CD4-positive, alpha-beta T cell (primary cell): ENCODE measurements at regions not wholly inside any gene's neighbourhood (a gene's known extent, or its start where the extent isn't known, plus 50 kb on each side); places are given as distances from the start of the nearest gene placed in this dataset.

Source experiments
- ATAC-seq: fragments of 200-7000 bp; cut with Tn5 transposase; one replicate; pipeline ENCODE4 v1.10.0; 2022; ENCODE audit warnings: mild to moderate bottlenecking; ENCODE audit not compliant: poor library complexity
- CTCF ChIA-PET: fragments of 350-600 bp; sonication (Branson Sonifier 250); formaldehyde crosslinking; loops from one replicate; lab custom pipeline; 2021; ENCODE audit warnings: antibody characterized with exemption, inconsistent platforms; lab: Charles Lee
- POLR2A ChIA-PET: fragments of 350-600 bp; sonication (Branson Sonifier 250); formaldehyde crosslinking; loops from one replicate; lab custom pipeline; 2021; ENCODE audit warnings: antibody characterized with exemption, inconsistent platforms; lab: Charles Lee
- DNase-seq, 14 experiments: peaks; one replicate each; pipeline ENCODE4 v3.0.0-alpha.2; 2013 to 2020; ENCODE audit warnings: mixed read lengths in 2 of 14
- H3K27ac ChIP-seq, 2 donors: one replicate each; pipeline versions ENCODE4 v1.5.1 to v1.7.0; 2013; ENCODE audit warnings: low read length in 2 of 2, low read depth in 1 of 2, mild to moderate bottlenecking in 1 of 2
- H3K27me3 ChIP-seq, 2 experiments: 1 replicate in 1 of 2; 2 replicates in 1 of 2; pipeline versions ENCODE4 v1.6.1 to v1.7.0; 2013; ENCODE audit warnings: low read length in 2 of 2, control low read depth in 1 of 2, mild to moderate bottlenecking in 1 of 2, moderate library complexity in 1 of 2; ENCODE audit not compliant: insufficient read depth in 2 of 2, control insufficient read depth in 1 of 2
- H3K36me3 ChIP-seq: one replicate; pipeline ENCODE4 v1.6.1; 2013; ENCODE audit warnings: low read length, control low read depth; ENCODE audit not compliant: insufficient read depth
- H3K4me1 ChIP-seq: one replicate; pipeline ENCODE4 v1.6.1; 2013; ENCODE audit warnings: low read length, control low read depth; ENCODE audit not compliant: insufficient read depth
- H3K4me3 ChIP-seq: one replicate; pipeline ENCODE4 v1.5.1; 2013; ENCODE audit warnings: mild to moderate bottlenecking, low read length, moderate library complexity
- H3K9me3 ChIP-seq, 2 experiments: 1 replicate in 1 of 2; 2 replicates in 1 of 2; pipeline versions ENCODE4 v1.6.1 to v1.7.0; 2013; ENCODE audit warnings: low read length in 2 of 2, mild to moderate bottlenecking in 2 of 2, control low read depth in 1 of 2, moderate library complexity in 1 of 2; ENCODE audit not compliant: control insufficient read depth in 1 of 2, insufficient read depth in 1 of 2
- H3K27ac Mint-ChIP-seq: one replicate; pipeline ENCODE4 v1.8.0; 2020; ENCODE audit warnings: mixed read lengths
- H3K27me3 Mint-ChIP-seq: one replicate; pipeline ENCODE4 v1.8.0; 2021; ENCODE audit warnings: mixed read lengths
- H3K36me3 Mint-ChIP-seq: one replicate; pipeline ENCODE4 v1.8.0; 2021; ENCODE audit warnings: low read depth, mixed read lengths
- H3K4me1 Mint-ChIP-seq: one replicate; pipeline ENCODE4 v1.8.0; 2021; ENCODE audit warnings: low read depth, mixed read lengths
- H3K4me3 Mint-ChIP-seq: one replicate; pipeline ENCODE4 v1.8.0; 2020; ENCODE audit warnings: mild to moderate bottlenecking, mixed read lengths
- H3K9me3 Mint-ChIP-seq: one replicate; pipeline ENCODE4 v1.8.0; 2020; ENCODE audit warnings: mixed read lengths
- intact Hi-C, 2 experiments: fragments of 100-400 bp; cut with DNase I in 1 of 2; cut with micrococcal nuclease in 1 of 2; formaldehyde crosslinking; loops; one replicate each; pipeline versions ENCODE4 v1.15.1 to v1.9.0; 2023 to 2025; cut with DNase I, micrococcal nuclease
- TF ChIP-seq, protein P1 (sequence below): fragments of 200-600 bp; IDR thresholded peaks from one replicate; pipeline ENCODE4 v1.8.0; 2022; ENCODE audit warnings: antibody characterized with exemption, mild to moderate bottlenecking

GRCh38 chr5:72646246-72646866 lies 139.1 kb upstream of the ZNF366 start:
- Mint-ChIP-seq H3K4me3 (no peak overlapping the region), H3K36me3 (no peaks in the 10 kb centered on the region), H3K9me3 (no peaks in the 10 kb centered on the region), H3K4me1 (no peaks in the 10 kb centered on the region), H3K27me3 (peaks cover 17% of the 10 kb centered on the region), H3K27ac (no peak overlapping the region)
- no peak overlapping the region for H3K4me3 ChIP-seq
- no peaks in the 10 kb centered on the region for H3K36me3 ChIP-seq
- H3K27me3 ChIP-seq: peaks cover 0 to under 1% of the 10 kb centered on the region in 2 experiments
- no peaks in the 10 kb centered on the region for H3K4me1 ChIP-seq
- TF ChIP-seq, protein P1, sequence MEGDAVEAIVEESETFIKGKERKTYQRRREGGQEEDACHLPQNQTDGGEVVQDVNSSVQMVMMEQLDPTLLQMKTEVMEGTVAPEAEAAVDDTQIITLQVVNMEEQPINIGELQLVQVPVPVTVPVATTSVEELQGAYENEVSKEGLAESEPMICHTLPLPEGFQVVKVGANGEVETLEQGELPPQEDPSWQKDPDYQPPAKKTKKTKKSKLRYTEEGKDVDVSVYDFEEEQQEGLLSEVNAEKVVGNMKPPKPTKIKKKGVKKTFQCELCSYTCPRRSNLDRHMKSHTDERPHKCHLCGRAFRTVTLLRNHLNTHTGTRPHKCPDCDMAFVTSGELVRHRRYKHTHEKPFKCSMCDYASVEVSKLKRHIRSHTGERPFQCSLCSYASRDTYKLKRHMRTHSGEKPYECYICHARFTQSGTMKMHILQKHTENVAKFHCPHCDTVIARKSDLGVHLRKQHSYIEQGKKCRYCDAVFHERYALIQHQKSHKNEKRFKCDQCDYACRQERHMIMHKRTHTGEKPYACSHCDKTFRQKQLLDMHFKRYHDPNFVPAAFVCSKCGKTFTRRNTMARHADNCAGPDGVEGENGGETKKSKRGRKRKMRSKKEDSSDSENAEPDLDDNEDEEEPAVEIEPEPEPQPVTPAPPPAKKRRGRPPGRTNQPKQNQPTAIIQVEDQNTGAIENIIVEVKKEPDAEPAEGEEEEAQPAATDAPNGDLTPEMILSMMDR: no peak
- intact Hi-C loops: no loop called here
- H3K9me3 ChIP-seq: no peaks in the 10 kb centered on the region
- ATAC-seq (no peak), DNase-seq (no peak)
- POLR2A ChIA-PET: no interaction called here
- CTCF ChIA-PET: no interaction called here
- no peak overlapping the region for H3K27ac ChIP-seq

- H3K4me1 Mint-ChIP-seq: no peaks in the 10 kb centered on the region
- H3K36me3 Mint-ChIP-seq: no peaks in the 10 kb centered on the region
- ATAC-seq (no peak), DNase-seq (no peak)
- ChIA-PET CTCF (no interaction called here), POLR2A (no interaction called here)
- peaks cover 6% of the 10 kb centered on the region for H3K27me3 Mint-ChIP-seq
- no peaks in the 10 kb centered on the region for H3K9me3 Mint-ChIP-seq
- Histone ChIP-seq H3K36me3 (no peaks in the 10 kb centered on the region), H3K4me3 (no peak overlapping the region), H3K9me3 (no peaks in the 10 kb centered on the region), H3K4me1 (no peaks in the 10 kb centered on the region), H3K27ac (no peak overlapping the region), H3K27me3 (no peaks in the 10 kb centered on the region)
- intact Hi-C loops: no loop called here
- H3K27ac Mint-ChIP-seq: no peak overlapping the region
- TF ChIP-seq, protein P1: no peak
- H3K4me3 Mint-ChIP-seq: no peak overlapping the region
Observed at GRCh38 chr5:72645064-72645846, 138.0 kb upstream of the ZNF366 start.

DNA sequence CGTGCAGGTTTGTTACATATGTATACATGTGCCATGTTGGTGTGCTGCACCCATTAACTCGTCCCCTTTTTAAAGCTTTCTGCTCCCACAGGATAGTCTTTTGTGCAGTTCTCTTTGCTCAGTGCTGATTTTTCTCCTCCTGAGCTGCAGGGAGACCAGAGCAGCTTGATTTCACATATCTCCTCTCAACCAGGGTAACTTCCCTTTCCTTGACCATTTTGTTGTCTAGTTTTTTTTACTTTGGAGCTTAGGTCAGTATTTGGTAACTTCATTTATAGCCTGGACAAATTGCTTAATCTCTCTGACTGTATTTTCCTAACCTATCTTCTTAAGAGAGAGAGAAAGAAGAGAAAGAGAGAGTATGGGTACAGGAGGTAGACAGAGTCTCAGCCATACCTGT lies 137.1 kb upstream of the ZNF366 start:
- Mint-ChIP-seq H3K9me3 (no peaks in the 10 kb centered on the region), H3K4me3 (no peak overlapping the region), H3K4me1 (no peaks in the 10 kb centered on the region), H3K27me3 (peaks cover 5% of the 10 kb centered on the region), H3K27ac (no peak overlapping the region), H3K36me3 (no peaks in the 10 kb centered on the region)
- H3K27ac ChIP-seq: no peak overlapping the region
- no peaks in the 10 kb centered on the region for H3K36me3 ChIP-seq
- H3K27me3 ChIP-seq: no peaks in the 10 kb centered on the region
- DNase-seq: no peak
- TF ChIP-seq, protein P1: no peak
- H3K9me3 ChIP-seq: no peaks in the 10 kb centered on the region
- no peak overlapping the region for H3K4me3 ChIP-seq
- H3K4me1 ChIP-seq: no peaks in the 10 kb centered on the region
- intact Hi-C loops: no loop called here
- ATAC-seq: no peak
- ChIA-PET CTCF (no interaction called here), POLR2A (no interaction called here)
